Fibroblast of lung (primary cell): ENCODE measurements at regions not wholly inside any gene's neighbourhood (a gene's known extent, or its start where the extent isn't known, plus 50 kb on each side); places are given as distances from the start of the nearest gene placed in this dataset.
"Not testable (repeated sequence)": the region's sequence is repeated elsewhere in the genome, so short reads cannot be mapped to it uniquely, and the experiment has no call there.

Source experiments
- CTCF ChIP-seq, 2 donors: IDR thresholded peaks in 1 of 2; conservative IDR thresholded peaks in 1 of 2; 1 replicate in 1 of 2; 2 replicates in 1 of 2; pipeline ENCODE4 v1.5.1; 2011 to 2012; ENCODE audit warnings: low read length in 2 of 2, control low read depth in 1 of 2, inconsistent platforms in 1 of 2, low read depth in 1 of 2, mild to moderate bottlenecking in 1 of 2
- EZH2 ChIP-seq: IDR thresholded peaks from 2 replicates; pipeline ENCODE4 v1.5.1; 2012; ENCODE audit warnings: low read length, control low read depth, mild to moderate bottlenecking; ENCODE audit errors: missing control alignments

GRCh38 chr21:17219050-17219449 lies 293.8 kb upstream of the CXADR start:
- TF ChIP-seq CTCF (conservative IDR thresholded peaks at IDR 0.05 in 1 of 2, IDR thresholded peaks at IDR 0.05 in 1 of 2; ENCODE audit: low read depth in 1 of 2, low read length in 2 of 2); EZH2: not testable (repeated sequence)
